MV-4-11 (cell line): ENCODE measurements at regions not wholly inside any gene's neighbourhood (a gene's known extent, or its start where the extent isn't known, plus 50 kb on each side); places are given as distances from the start of the nearest gene placed in this dataset.
"Not testable (repeated sequence)": the region's sequence is repeated elsewhere in the genome, so short reads cannot be mapped to it uniquely, and the experiment has no call there.

ENCODE experiments used
- DNase-seq: peaks from one replicate; lab custom pipeline; 2025; lab: John Stamatoyannopoulos, UW

GRCh38 chr5:125253634-125254033, 507.2 kb upstream of the ZNF608 start:
- DNase-seq = not testable (repeated sequence)

- no peak for DNase-seq
These were observed 507.8 kb upstream of the ZNF608 start for GRCh38 chr5:125254267-125254666.

- DNase-seq = no peak
These were observed 509.9 kb upstream of the ZNF608 start for GRCh38 chr5:125256296-125256695.

GRCh38 chr5:125257057-125257972, 510.9 kb upstream of the ZNF608 start:
- DNase-seq = no peak

- DNase-seq = no peak
These were observed 511.6 kb upstream of the ZNF608 start for GRCh38 chr5:125257997-125258396.

- DNase-seq = no peak
These were observed 512.2 kb upstream of the ZNF608 start for GRCh38 chr5:125258615-125259014.

- DNase-seq = no peak
These were observed 515.2 kb upstream of the ZNF608 start for GRCh38 chr5:125261505-125262250.

GRCh38 chr5:125262782-125263181, 516.3 kb upstream of the ZNF608 start:
- no peak for DNase-seq

- no peak for DNase-seq
These were observed 516.9 kb upstream of the ZNF608 start for GRCh38 chr5:125263356-125263755.

- DNase-seq = no peak
These were observed 519.7 kb upstream of the ZNF608 start for GRCh38 chr5:125266106-125266505.

GRCh38 chr5:125267636-125268248, 521.3 kb upstream of the ZNF608 start:
- no peak for DNase-seq

- no peak for DNase-seq
These were observed 523.5 kb upstream of the ZNF608 start for GRCh38 chr5:125269926-125270325.

- peak; percentile 79 for DNase-seq
These were observed 525.9 kb upstream of the ZNF608 start for GRCh38 chr5:125272357-125272756.

- DNase-seq = no peak
These were observed 527.8 kb upstream of the ZNF608 start for GRCh38 chr5:125274211-125274610.

GRCh38 chr5:125274938-125275724, 528.7 kb upstream of the ZNF608 start:
- DNase-seq = no peak

GRCh38 chr5:125275725-125276090, 529.3 kb upstream of the ZNF608 start:
- no peak for DNase-seq

- DNase-seq = no peak
These were observed 529.7 kb upstream of the ZNF608 start for GRCh38 chr5:125276096-125276495.

GRCh38 chr5:125277494-125278154, 531.2 kb upstream of the ZNF608 start:
- DNase-seq = no peak

- no peak for DNase-seq
These were observed 532.3 kb upstream of the ZNF608 start for GRCh38 chr5:125278711-125279110.

GRCh38 chr5:125281667-125282066, 535.2 kb upstream of the ZNF608 start:
- no peak for DNase-seq

- DNase-seq = no peak
These were observed 536.9 kb upstream of the ZNF608 start for GRCh38 chr5:125283372-125283771.
